ENCODE measurements at regions not wholly inside any gene's neighbourhood (a gene's known extent, or its start where the extent isn't known, plus 50 kb on each side); places are given as distances from the start of the nearest gene placed in this dataset.

GRCh38 chr21:20507783-20508182 is 490.4 kb upstream of the NCAM2 start:
- intact Hi-C loops (cut with DNase I) = no loop called here
- no peak for DNase-seq
- Histone ChIP-seq H3K4me3 (no peak overlapping the region), H3K9me3 (peaks cover 0 to 9% (median 2%) of the 10 kb centered on the region in 4 donors), H3K27me3 (no peaks in the 10 kb centered on the region), H3K27ac (no peak overlapping the region), H3K36me3 (no peaks in the 10 kb centered on the region), H3K4me1 (peaks cover 0 to 4% (median 0%) of the 10 kb centered on the region in 4 donors)
- TF ChIP-seq EP300 (IDR thresholded peaks at IDR 0.05) = no peak
- no peak for TF ChIP-seq POLR2A (IDR thresholded peaks at IDR 0.05)
- no peak for TF ChIP-seq POLR2AphosphoS5 (IDR thresholded peaks at IDR 0.05)
- no peak for TF ChIP-seq CTCF (IDR thresholded peaks at IDR 0.05)
- WGBS, 2 donors = 96 to 97% methylated on average over 5 of the region's 5 CpGs

GRCh38 chr21:20511216-20511880 is 486.9 kb upstream of the NCAM2 start:
- no peaks in the 10 kb centered on the region for H3K36me3 ChIP-seq
- H3K4me3 ChIP-seq = no peak overlapping the region
- H3K4me1 ChIP-seq = peaks cover 0 to 5% (median 2%) of the 10 kb centered on the region in 4 donors
- no peak for TF ChIP-seq POLR2A (IDR thresholded peaks at IDR 0.05)
- intact Hi-C loops (cut with DNase I) = no loop called here
- 35 to 43% methylated on average over 4 of the region's 4 CpGs for WGBS, 2 donors
- H3K27ac ChIP-seq = no peak overlapping the region
- H3K27me3 ChIP-seq = no peaks in the 10 kb centered on the region
- no peak for DNase-seq
- no peaks in the 10 kb centered on the region for H3K9me3 ChIP-seq

- no peaks in the 10 kb centered on the region for H3K36me3 ChIP-seq
- intact Hi-C loops (cut with DNase I) = no loop called here
These were observed 482.8 kb upstream of the NCAM2 start for GRCh38 chr21:20515446-20515845.

GRCh38 chr21:20519076-20519475 is 479.1 kb upstream of the NCAM2 start:
- no peak for TF ChIP-seq EP300 (IDR thresholded peaks at IDR 0.05)
- no peak for TF ChIP-seq POLR2A (IDR thresholded peaks at IDR 0.05)
- TF ChIP-seq POLR2AphosphoS5 (IDR thresholded peaks at IDR 0.05) = no peak
- TF ChIP-seq CTCF (IDR thresholded peaks at IDR 0.05) = no peak
- WGBS, 2 donors = 81 to 82% methylated on average over 3 of the region's 3 CpGs
- intact Hi-C loops (cut with DNase I) = no loop called here
- Histone ChIP-seq H3K27ac (no peak overlapping the region), H3K9me3 (no peaks in the 10 kb centered on the region), H3K36me3 (no peaks in the 10 kb centered on the region), H3K4me3 (no peak overlapping the region), H3K27me3 (no peaks in the 10 kb centered on the region), H3K4me1 (peaks cover 0 to 18% (median 2%) of the 10 kb centered on the region in 4 donors)
- DNase-seq = no peak

More at GRCh38 chr21:20515446-20515845, 482.8 kb upstream of the NCAM2 start:
- Histone ChIP-seq H3K4me1 (peaks cover 0 to 9% (median 2%) of the 10 kb centered on the region in 4 donors), H3K27me3 (no peaks in the 10 kb centered on the region), H3K4me3 (no peak overlapping the region), H3K9me3 (no peaks in the 10 kb centered on the region), H3K27ac (no peak overlapping the region)
- 84 to 89% methylated on average over 3 of the region's 3 CpGs for WGBS, 2 donors
- TF ChIP-seq POLR2AphosphoS5 (IDR thresholded peaks at IDR 0.05) (no peak), CTCF (IDR thresholded peaks at IDR 0.05) (no peak), EP300 (IDR thresholded peaks at IDR 0.05) (no peak), POLR2A (IDR thresholded peaks at IDR 0.05) (no peak)
- no peak for DNase-seq

GRCh38 chr21:20522611-20523010 is 475.6 kb upstream of the NCAM2 start:
- H3K9me3 ChIP-seq = no peaks in the 10 kb centered on the region
- 71 to 76% methylated on average over 1 of the region's 1 CpG for WGBS, 2 donors
- no peak for DNase-seq
- intact Hi-C loops (cut with DNase I) = no loop called here
- no peaks in the 10 kb centered on the region for H3K36me3 ChIP-seq
- H3K27me3 ChIP-seq = no peaks in the 10 kb centered on the region
- no peak overlapping the region for H3K4me3 ChIP-seq
- H3K4me1 ChIP-seq = peaks cover 0 to 11% (median 3%) of the 10 kb centered on the region in 4 donors
- no peak overlapping the region for H3K27ac ChIP-seq
- no peak for TF ChIP-seq POLR2A (IDR thresholded peaks at IDR 0.05)
- TF ChIP-seq CTCF (IDR thresholded peaks at IDR 0.05) = no peak
- TF ChIP-seq POLR2AphosphoS5 (IDR thresholded peaks at IDR 0.05) = no peak
- no peak for TF ChIP-seq EP300 (IDR thresholded peaks at IDR 0.05)
